Astrocyte (in vitro differentiated cells and primary cell): ENCODE measurements at regions not wholly inside any gene's neighbourhood (a gene's known extent, or its start where the extent isn't known, plus 50 kb on each side); places are given as distances from the start of the nearest gene placed in this dataset.

Experiments
- DNase-seq: peaks from one replicate; pipeline ENCODE4 v3.0.0-alpha.2; 2010; ENCODE audit warnings: low read depth
- FAIRE-seq: peaks from 2 replicates; lab custom pipeline; 2011; peaks lifted over from hg19 to GRCh38; lab: Jason Lieb, UNC
- H2AFZ ChIP-seq: 2 replicates; pipeline ENCODE4 v1.6.0; 2012; ENCODE audit warnings: low read depth, low read length, inconsistent platforms
- H3K27ac ChIP-seq: 2 replicates; pipeline ENCODE4 v1.5.1; 2011; ENCODE audit warnings: low read depth, low read length, inconsistent platforms
- H3K27me3 ChIP-seq: 2 replicates; pipeline ENCODE4 v1.6.0; 2011; ENCODE audit warnings: low read length, inconsistent platforms; ENCODE audit not compliant: insufficient read depth
- H3K36me3 ChIP-seq: 2 replicates; pipeline ENCODE4 v1.5.1; 2011; ENCODE audit warnings: low read length, inconsistent platforms; ENCODE audit not compliant: insufficient read depth
- H3K4me1 ChIP-seq: 2 replicates; pipeline ENCODE4 v1.5.1; 2011; ENCODE audit warnings: low read length, inconsistent platforms; ENCODE audit not compliant: insufficient read depth
- H3K4me2 ChIP-seq: 2 replicates; pipeline ENCODE4 v1.6.0; 2012; ENCODE audit warnings: low read length, inconsistent platforms
- H3K4me3 ChIP-seq: 2 replicates; pipeline ENCODE4 v1.5.1; 2011; ENCODE audit warnings: low read depth, mild to moderate bottlenecking, low read length, inconsistent platforms; ENCODE audit not compliant: insufficient read depth
- H3K79me2 ChIP-seq: 2 replicates; pipeline ENCODE4 v1.6.0; 2012; ENCODE audit warnings: mild to moderate bottlenecking, low read length, inconsistent platforms; ENCODE audit not compliant: insufficient read depth
- H3K9ac ChIP-seq: 2 replicates; pipeline ENCODE4 v1.6.0; 2012; ENCODE audit warnings: mild to moderate bottlenecking, low read length, inconsistent platforms
- H3K9me3 ChIP-seq: 2 replicates; pipeline ENCODE4 v1.5.1; 2012; ENCODE audit warnings: low read depth, mild to moderate bottlenecking, low read length, inconsistent platforms; ENCODE audit not compliant: insufficient read depth
- H4K20me1 ChIP-seq: 2 replicates; pipeline ENCODE4 v1.6.0; 2012; ENCODE audit warnings: low read length, inconsistent platforms; ENCODE audit not compliant: insufficient read depth
- H3K27ac Mint-ChIP-seq: one replicate; pipeline ENCODE4 v1.8.0; 2021; ENCODE audit warnings: mild to moderate bottlenecking, mixed read lengths; ENCODE audit not compliant: unreplicated experiment
- H3K27me3 Mint-ChIP-seq: one replicate; pipeline ENCODE4 v1.8.0; 2021; ENCODE audit warnings: low read depth, mixed read lengths; ENCODE audit not compliant: unreplicated experiment
- H3K36me3 Mint-ChIP-seq: one replicate; pipeline ENCODE4 v1.8.0; 2021; ENCODE audit warnings: low read depth, mixed read lengths; ENCODE audit not compliant: unreplicated experiment
- H3K4me1 Mint-ChIP-seq: one replicate; pipeline ENCODE4 v1.8.0; 2021; ENCODE audit warnings: low read depth, mixed read lengths; ENCODE audit not compliant: unreplicated experiment
- H3K4me3 Mint-ChIP-seq: one replicate; pipeline ENCODE4 v1.8.0; 2021; ENCODE audit warnings: mild to moderate bottlenecking, moderate library complexity, mixed read lengths; ENCODE audit not compliant: unreplicated experiment
- H3K9me3 Mint-ChIP-seq: one replicate; pipeline ENCODE4 v1.8.0; 2021; ENCODE audit warnings: mild to moderate bottlenecking, mixed read lengths; ENCODE audit not compliant: unreplicated experiment
- CTCF ChIP-seq: IDR thresholded peaks from 2 replicates; pipeline ENCODE4 v1.5.1; 2011; ENCODE audit warnings: low read depth, mild to moderate bottlenecking, inconsistent platforms, low read length, moderate library complexity; ENCODE audit not compliant: insufficient read depth
- EZH2 ChIP-seq: IDR thresholded peaks from 2 replicates; pipeline ENCODE4 v1.6.1; 2012; ENCODE audit warnings: mild to moderate bottlenecking, low read length, inconsistent platforms; ENCODE audit not compliant: insufficient read depth

GRCh38 chr22:22823131-22823810, 64.3 kb upstream of the IGLL5 start:
- no peak overlapping the region for H3K27ac Mint-ChIP-seq
- H3K4me3 Mint-ChIP-seq = no peak overlapping the region
- Histone ChIP-seq H3K27ac (no peak overlapping the region), H3K27me3 (no peaks in the 10 kb centered on the region), H3K79me2 (no peaks in the 10 kb centered on the region), H3K9me3 (no peaks in the 10 kb centered on the region), H3K4me1 (no peaks in the 10 kb centered on the region), H3K36me3 (no peaks in the 10 kb centered on the region), H3K4me2 (no peak overlapping the region), H3K9ac (no peak overlapping the region), H2AFZ (no peak overlapping the region), H3K4me3 (no peak overlapping the region), H4K20me1 (no peaks in the 10 kb centered on the region)
- peaks cover 47% of the 10 kb centered on the region for H3K27me3 Mint-ChIP-seq
- H3K36me3 Mint-ChIP-seq = no peaks in the 10 kb centered on the region
- H3K4me1 Mint-ChIP-seq = no peaks in the 10 kb centered on the region
- H3K9me3 Mint-ChIP-seq = no peaks in the 10 kb centered on the region
- FAIRE-seq (no peak), DNase-seq (no peak)
- no peak for TF ChIP-seq CTCF
- no peak for TF ChIP-seq EZH2

GRCh38 chr22:22824340-22825212, 63.0 kb upstream of the IGLL5 start:
- H4K20me1 ChIP-seq = no peaks in the 10 kb centered on the region
- no peak for DNase-seq
- no peak overlapping the region for H3K4me3 ChIP-seq
- no peak for FAIRE-seq
- TF ChIP-seq EZH2 = no peak
- TF ChIP-seq CTCF = no peak
- Mint-ChIP-seq H3K9me3 (no peaks in the 10 kb centered on the region), H3K27me3 (peaks cover 43% of the 10 kb centered on the region), H3K27ac (no peak overlapping the region), H3K4me3 (no peak overlapping the region), H3K4me1 (no peaks in the 10 kb centered on the region), H3K36me3 (no peaks in the 10 kb centered on the region)
- H3K27me3 ChIP-seq = no peaks in the 10 kb centered on the region
- H3K4me1 ChIP-seq = no peaks in the 10 kb centered on the region
- no peaks in the 10 kb centered on the region for H3K79me2 ChIP-seq
- no peak overlapping the region for H3K9ac ChIP-seq
- no peaks in the 10 kb centered on the region for H3K9me3 ChIP-seq
- H3K4me2 ChIP-seq = no peak overlapping the region
- H3K36me3 ChIP-seq = no peaks in the 10 kb centered on the region
- H3K27ac ChIP-seq = no peak overlapping the region
- no peak overlapping the region for H2AFZ ChIP-seq

GRCh38 chr22:22825213-22825593, 62.4 kb upstream of the IGLL5 start:
- Mint-ChIP-seq H3K4me3 (no peak overlapping the region), H3K27me3 (peaks cover 38% of the 10 kb centered on the region), H3K4me1 (no peaks in the 10 kb centered on the region), H3K9me3 (no peaks in the 10 kb centered on the region), H3K27ac (no peak overlapping the region), H3K36me3 (no peaks in the 10 kb centered on the region)
- Histone ChIP-seq H3K4me2 (no peak overlapping the region), H3K4me3 (no peak overlapping the region), H4K20me1 (no peaks in the 10 kb centered on the region), H3K27me3 (no peaks in the 10 kb centered on the region), H3K27ac (no peak overlapping the region), H3K4me1 (no peaks in the 10 kb centered on the region), H3K79me2 (no peaks in the 10 kb centered on the region), H3K9ac (no peak overlapping the region), H3K9me3 (no peaks in the 10 kb centered on the region), H3K36me3 (no peaks in the 10 kb centered on the region), H2AFZ (no peak overlapping the region)
- TF ChIP-seq EZH2 (no peak), CTCF (no peak)
- DNase-seq (no peak), FAIRE-seq (no peak)
